NB4 (cell line): ENCODE measurements at regions not wholly inside any gene's neighbourhood (a gene's known extent, or its start where the extent isn't known, plus 50 kb on each side); places are given as distances from the start of the nearest gene placed in this dataset.

Source experiments
- DNase-seq: peaks from one replicate; pipeline ENCODE4 v3.0.0; 2010; ENCODE audit warnings: low read depth
- H3K4me3 ChIP-seq: one replicate; pipeline ENCODE4 v1.5.1; 2011; ENCODE audit warnings: mild to moderate bottlenecking, low read depth, low read length, moderate library complexity
- MAX ChIP-seq: IDR thresholded peaks from 2 replicates; pipeline ENCODE4 v1.6.1; 2011; ENCODE audit warnings: low read depth, low read length
- MYC ChIP-seq: IDR thresholded peaks from 2 replicates; pipeline ENCODE4 v1.6.1; 2011; ENCODE audit warnings: low read depth, low read length
- POLR2A ChIP-seq: IDR thresholded peaks from 2 replicates; pipeline ENCODE4 v1.6.1; 2011; ENCODE audit warnings: mild to moderate bottlenecking; ENCODE audit not compliant: insufficient read length; ENCODE audit errors: extremely low read depth
- TF ChIP-seq, protein P1 (sequence below): IDR thresholded peaks from one replicate; pipeline ENCODE4 v1.5.1; 2012; ENCODE audit warnings: low read depth, low read length

- TF ChIP-seq, protein P1, sequence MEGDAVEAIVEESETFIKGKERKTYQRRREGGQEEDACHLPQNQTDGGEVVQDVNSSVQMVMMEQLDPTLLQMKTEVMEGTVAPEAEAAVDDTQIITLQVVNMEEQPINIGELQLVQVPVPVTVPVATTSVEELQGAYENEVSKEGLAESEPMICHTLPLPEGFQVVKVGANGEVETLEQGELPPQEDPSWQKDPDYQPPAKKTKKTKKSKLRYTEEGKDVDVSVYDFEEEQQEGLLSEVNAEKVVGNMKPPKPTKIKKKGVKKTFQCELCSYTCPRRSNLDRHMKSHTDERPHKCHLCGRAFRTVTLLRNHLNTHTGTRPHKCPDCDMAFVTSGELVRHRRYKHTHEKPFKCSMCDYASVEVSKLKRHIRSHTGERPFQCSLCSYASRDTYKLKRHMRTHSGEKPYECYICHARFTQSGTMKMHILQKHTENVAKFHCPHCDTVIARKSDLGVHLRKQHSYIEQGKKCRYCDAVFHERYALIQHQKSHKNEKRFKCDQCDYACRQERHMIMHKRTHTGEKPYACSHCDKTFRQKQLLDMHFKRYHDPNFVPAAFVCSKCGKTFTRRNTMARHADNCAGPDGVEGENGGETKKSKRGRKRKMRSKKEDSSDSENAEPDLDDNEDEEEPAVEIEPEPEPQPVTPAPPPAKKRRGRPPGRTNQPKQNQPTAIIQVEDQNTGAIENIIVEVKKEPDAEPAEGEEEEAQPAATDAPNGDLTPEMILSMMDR, result no peak
- no peak for TF ChIP-seq MYC
- no peak for TF ChIP-seq MAX
- H3K4me3 ChIP-seq, result no peak overlapping the region
- DNase-seq, result no peak
Measured at GRCh38 chr1:209102531-209102930, 481.0 kb upstream of the CAMK1G start.

DNA sequence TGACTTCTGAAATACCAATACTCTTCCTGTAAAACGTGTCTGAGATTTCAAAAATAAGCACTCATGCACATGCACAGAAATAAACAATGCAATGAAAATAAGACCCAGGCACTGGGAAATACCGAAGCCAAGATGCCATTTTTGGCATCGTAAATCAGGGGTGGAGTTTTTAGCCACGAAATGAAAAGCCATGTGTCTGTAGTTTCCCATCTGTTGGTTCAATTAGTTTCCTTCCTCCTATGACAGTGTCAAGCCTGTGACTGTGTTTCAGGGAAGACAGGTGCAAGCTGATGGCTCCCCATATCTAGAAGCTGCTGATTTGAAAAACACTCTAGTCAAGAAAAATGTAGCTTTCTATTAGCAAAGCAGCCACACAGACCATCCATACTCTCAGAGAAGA is 480.4 kb upstream of the CAMK1G start:
- DNase-seq, result no peak
- TF ChIP-seq, protein P1, result no peak
- H3K4me3 ChIP-seq, result no peak overlapping the region

- TF ChIP-seq MAX (no peak), POLR2A (no peak), MYC (no peak)
- TF ChIP-seq, protein P1, result no peak
- DNase-seq, result no peak
- no peak overlapping the region for H3K4me3 ChIP-seq
Measured at GRCh38 chr1:209104646-209105045, 478.9 kb upstream of the CAMK1G start.

DNA sequence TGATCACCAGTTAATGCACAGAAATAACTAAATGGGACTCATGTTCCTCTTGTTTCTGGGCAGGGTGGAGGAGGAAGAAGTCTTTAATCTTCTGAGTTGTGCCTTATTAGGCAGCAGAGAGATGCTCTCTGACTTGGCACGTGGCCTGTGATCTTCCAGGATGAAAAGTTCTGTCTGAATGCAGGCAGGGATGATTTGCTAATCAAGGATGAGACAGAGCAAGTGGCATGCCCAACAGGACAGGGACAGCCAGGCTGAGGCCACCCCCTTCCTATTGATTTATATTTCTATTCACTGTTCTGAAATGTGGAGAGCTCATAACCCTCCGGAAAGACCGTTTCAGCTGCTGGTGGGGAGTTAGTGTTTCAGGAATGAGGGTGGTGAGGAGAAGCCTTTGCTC is 477.8 kb upstream of the CAMK1G start:
- TF ChIP-seq POLR2A (no peak), MYC (no peak), MAX (no peak)
- TF ChIP-seq, protein P1, result no peak
- DNase-seq, result no peak
- no peak overlapping the region for H3K4me3 ChIP-seq

DNA sequence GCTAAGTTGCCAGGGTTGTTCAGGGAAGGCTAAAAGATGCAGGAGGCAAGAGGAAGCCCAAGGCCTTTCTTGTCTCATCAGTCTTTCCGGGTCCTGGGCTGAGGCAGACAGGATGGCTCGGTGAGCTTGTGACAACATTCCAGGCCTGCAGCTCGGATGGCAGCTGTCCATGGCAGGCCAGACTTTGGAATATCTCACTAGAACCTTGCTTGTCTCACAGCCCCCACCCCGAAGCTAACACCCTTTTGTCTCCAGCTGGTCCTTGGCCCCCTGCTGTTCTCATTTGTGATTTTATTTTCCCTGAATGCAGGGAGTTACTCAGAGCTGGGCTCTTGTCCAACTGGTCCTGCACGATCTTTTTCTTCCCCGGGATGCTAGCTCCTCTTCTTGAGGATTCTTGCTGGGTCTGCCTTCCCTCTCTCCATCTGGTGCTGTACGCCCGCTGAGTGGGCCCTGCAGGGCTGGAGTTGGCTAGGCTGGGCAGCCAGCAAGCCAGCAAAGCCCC is 477.2 kb upstream of the CAMK1G start:
- no peak for DNase-seq
- TF ChIP-seq MAX (no peak), POLR2A (no peak), MYC (no peak)
- TF ChIP-seq, protein P1, result no peak
- H3K4me3 ChIP-seq, result no peak overlapping the region

DNA sequence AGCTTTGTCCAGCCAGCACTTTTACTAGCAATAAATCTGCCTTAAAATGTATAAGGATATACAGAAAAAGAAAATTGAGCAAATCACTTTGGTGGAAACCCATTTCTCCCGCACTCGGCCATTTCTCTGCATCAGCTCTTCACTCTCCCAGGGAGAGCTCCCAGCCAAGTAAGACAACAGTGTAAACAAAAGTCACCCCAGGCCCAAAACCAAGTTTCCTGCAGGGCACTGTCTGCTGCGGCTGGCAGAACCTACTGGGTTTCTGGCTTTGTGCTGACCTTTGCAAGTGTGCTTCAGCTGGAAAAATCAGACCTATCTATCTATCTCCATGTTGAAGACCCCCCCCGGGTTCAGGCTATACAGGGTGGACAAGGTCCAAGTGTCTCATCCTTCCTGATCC is 476.7 kb upstream of the CAMK1G start:
- no peak overlapping the region for H3K4me3 ChIP-seq
- TF ChIP-seq, protein P1, result no peak
- no peak for TF ChIP-seq MAX
- no peak for TF ChIP-seq POLR2A
- no peak for DNase-seq
